ENCODE measurements at regions not wholly inside any gene's neighbourhood (a gene's known extent, or its start where the extent isn't known, plus 50 kb on each side); places are given as distances from the start of the nearest gene placed in this dataset.

DNA sequence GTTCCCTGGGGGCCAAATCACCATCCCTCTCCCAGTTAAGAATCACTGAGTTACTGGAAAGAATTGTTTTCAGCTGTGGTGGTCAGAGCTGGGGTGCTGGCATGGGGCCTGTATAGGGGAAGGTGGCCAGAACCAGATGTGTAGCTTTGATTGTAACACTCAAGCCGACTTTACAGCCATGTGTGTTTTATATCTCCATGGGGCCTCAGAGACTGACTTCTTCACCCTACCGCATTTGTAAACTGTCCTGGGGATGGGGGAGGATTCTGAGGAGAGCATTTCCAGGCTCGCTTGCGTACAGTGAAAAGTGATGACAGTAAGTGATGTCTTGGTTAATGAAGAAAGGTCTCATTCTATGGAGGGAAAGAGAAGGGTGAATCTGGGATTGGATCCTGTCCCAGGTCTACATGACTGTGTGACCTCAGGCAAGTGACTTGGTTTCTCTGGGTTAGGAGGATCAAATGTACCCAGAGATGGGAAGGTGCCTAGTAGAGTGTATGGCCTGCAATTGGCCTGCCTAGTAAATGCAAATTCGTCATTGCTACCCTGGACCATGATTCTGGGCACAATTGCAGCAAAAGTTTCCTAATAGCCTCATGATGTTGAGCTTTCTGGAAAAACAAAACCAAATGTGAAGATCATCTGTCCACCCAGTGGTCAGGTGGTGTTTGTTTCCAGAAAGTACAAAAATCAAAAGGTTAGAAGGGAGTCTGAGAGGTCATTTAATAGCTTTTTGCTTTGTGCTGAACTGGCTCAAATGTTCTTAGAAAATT, 49.7 kb upstream of the RCC2 start:
- DNase-seq (ENCODE audit: unreplicated experiment) = no peak
- Mint-ChIP-seq H3K36me3 (ENCODE audit: insufficient read depth, unreplicated experiment) (peaks cover 15% of the 10 kb centered on the region), H3K27me3 (ENCODE audit: insufficient read depth, unreplicated experiment) (no peaks in the 10 kb centered on the region), H3K4me1 (ENCODE audit: insufficient read depth, unreplicated experiment) (peaks cover 15% of the 10 kb centered on the region), H3K4me3 (ENCODE audit: unreplicated experiment) (no peak overlapping the region), H3K9me3 (ENCODE audit: unreplicated experiment) (no peaks in the 10 kb centered on the region), H3K27ac (ENCODE audit: low read depth, unreplicated experiment) (no peak overlapping the region)
- POLR2A ChIA-PET = interaction anchor here (1.2 to 1.4 kb wide), 2 partner anchors 49 to 50 kb away, joined by 3 to 7 read pairs; no protein-coding TSS in a partner anchor
- BruUV-seq (replicated peaks) = no TSS peak
- TF ChIP-seq, protein P1, sequence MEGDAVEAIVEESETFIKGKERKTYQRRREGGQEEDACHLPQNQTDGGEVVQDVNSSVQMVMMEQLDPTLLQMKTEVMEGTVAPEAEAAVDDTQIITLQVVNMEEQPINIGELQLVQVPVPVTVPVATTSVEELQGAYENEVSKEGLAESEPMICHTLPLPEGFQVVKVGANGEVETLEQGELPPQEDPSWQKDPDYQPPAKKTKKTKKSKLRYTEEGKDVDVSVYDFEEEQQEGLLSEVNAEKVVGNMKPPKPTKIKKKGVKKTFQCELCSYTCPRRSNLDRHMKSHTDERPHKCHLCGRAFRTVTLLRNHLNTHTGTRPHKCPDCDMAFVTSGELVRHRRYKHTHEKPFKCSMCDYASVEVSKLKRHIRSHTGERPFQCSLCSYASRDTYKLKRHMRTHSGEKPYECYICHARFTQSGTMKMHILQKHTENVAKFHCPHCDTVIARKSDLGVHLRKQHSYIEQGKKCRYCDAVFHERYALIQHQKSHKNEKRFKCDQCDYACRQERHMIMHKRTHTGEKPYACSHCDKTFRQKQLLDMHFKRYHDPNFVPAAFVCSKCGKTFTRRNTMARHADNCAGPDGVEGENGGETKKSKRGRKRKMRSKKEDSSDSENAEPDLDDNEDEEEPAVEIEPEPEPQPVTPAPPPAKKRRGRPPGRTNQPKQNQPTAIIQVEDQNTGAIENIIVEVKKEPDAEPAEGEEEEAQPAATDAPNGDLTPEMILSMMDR (IDR thresholded peaks at IDR 0.05; ENCODE audit: unreplicated experiment) = no peak
- intact Hi-C loops (cut with micrococcal nuclease) = loop anchor here (5.0 kb wide), 1 partner anchor 67 kb away; no protein-coding TSS in a partner anchor
- CTCF ChIA-PET = interaction anchor here (0.6 to 0.7 kb wide), 5 partner anchors 13 to 730 kb away, joined by 3 to 4 read pairs (median 4); no protein-coding TSS in a partner anchor

Data from MCF 10A (cell line).